ENCODE measurements at regions not wholly inside any gene's neighbourhood (a gene's known extent, or its start where the extent isn't known, plus 50 kb on each side); places are given as distances from the start of the nearest gene placed in this dataset.

GRCh38 chr12:66829660-66830325 is 150.9 kb upstream of the GRIP1 start:
- no peaks in the 10 kb centered on the region for H3K27me3 ChIP-seq
- H3K4me1 ChIP-seq: no peaks in the 10 kb centered on the region
- no peak overlapping the region for H3K4me3 ChIP-seq (ENCODE audit: low read depth, low read length)
- no peak for DNase-seq
- H3K36me3 ChIP-seq: no peaks in the 10 kb centered on the region
- TF ChIP-seq, protein P1, sequence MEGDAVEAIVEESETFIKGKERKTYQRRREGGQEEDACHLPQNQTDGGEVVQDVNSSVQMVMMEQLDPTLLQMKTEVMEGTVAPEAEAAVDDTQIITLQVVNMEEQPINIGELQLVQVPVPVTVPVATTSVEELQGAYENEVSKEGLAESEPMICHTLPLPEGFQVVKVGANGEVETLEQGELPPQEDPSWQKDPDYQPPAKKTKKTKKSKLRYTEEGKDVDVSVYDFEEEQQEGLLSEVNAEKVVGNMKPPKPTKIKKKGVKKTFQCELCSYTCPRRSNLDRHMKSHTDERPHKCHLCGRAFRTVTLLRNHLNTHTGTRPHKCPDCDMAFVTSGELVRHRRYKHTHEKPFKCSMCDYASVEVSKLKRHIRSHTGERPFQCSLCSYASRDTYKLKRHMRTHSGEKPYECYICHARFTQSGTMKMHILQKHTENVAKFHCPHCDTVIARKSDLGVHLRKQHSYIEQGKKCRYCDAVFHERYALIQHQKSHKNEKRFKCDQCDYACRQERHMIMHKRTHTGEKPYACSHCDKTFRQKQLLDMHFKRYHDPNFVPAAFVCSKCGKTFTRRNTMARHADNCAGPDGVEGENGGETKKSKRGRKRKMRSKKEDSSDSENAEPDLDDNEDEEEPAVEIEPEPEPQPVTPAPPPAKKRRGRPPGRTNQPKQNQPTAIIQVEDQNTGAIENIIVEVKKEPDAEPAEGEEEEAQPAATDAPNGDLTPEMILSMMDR (IDR thresholded peaks at IDR 0.05; ENCODE audit: low read depth, low read length): no peak
- no peaks in the 10 kb centered on the region for H3K9me3 ChIP-seq

GRCh38 chr12:66831495-66831894 is 152.6 kb upstream of the GRIP1 start:
- DNase-seq: no peak
- H3K9me3 ChIP-seq: no peaks in the 10 kb centered on the region
- H3K27me3 ChIP-seq: no peaks in the 10 kb centered on the region
- TF ChIP-seq, protein P1 (IDR thresholded peaks at IDR 0.05; ENCODE audit: low read depth, low read length): no peak
- H3K36me3 ChIP-seq: no peaks in the 10 kb centered on the region
- H3K4me3 ChIP-seq (ENCODE audit: low read depth, low read length): no peak overlapping the region
- H3K4me1 ChIP-seq: no peaks in the 10 kb centered on the region

DNA sequence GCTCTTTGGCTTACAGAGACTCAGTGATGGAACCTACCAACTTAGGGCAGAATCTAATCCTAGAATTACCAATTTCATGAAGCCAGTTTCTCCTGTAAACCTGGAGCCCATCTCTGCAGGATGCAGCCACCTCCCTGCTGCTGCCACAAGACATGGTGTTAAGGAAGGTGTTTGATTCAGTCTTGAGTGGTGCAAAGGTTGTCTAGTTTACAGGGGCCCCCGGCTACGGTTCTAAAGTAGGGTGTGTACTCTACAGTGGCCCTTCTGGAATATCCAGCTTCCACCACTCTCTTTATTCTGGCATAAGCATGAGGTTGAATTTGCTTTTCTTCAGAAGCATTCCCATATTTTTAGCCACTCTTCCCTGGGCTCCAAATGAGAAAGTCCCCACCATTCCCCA is 154.1 kb upstream of the GRIP1 start:
- Histone ChIP-seq H3K4me1 (no peaks in the 10 kb centered on the region), H3K36me3 (no peaks in the 10 kb centered on the region), H3K4me3 (ENCODE audit: low read depth, low read length) (no peak overlapping the region), H3K27me3 (no peaks in the 10 kb centered on the region), H3K9me3 (no peaks in the 10 kb centered on the region)
- DNase-seq: no peak
- TF ChIP-seq, protein P1 (IDR thresholded peaks at IDR 0.05; ENCODE audit: low read depth, low read length): no peak

GRCh38 chr12:66836623-66837310 is 157.9 kb upstream of the GRIP1 start:
- H3K4me1 ChIP-seq: no peaks in the 10 kb centered on the region
- no peaks in the 10 kb centered on the region for H3K27me3 ChIP-seq
- TF ChIP-seq, protein P1 (IDR thresholded peaks at IDR 0.05; ENCODE audit: low read depth, low read length): no peak
- H3K4me3 ChIP-seq (ENCODE audit: low read depth, low read length): no peak overlapping the region
- H3K36me3 ChIP-seq: no peaks in the 10 kb centered on the region
- H3K9me3 ChIP-seq: no peaks in the 10 kb centered on the region
- DNase-seq: no peak

DNA sequence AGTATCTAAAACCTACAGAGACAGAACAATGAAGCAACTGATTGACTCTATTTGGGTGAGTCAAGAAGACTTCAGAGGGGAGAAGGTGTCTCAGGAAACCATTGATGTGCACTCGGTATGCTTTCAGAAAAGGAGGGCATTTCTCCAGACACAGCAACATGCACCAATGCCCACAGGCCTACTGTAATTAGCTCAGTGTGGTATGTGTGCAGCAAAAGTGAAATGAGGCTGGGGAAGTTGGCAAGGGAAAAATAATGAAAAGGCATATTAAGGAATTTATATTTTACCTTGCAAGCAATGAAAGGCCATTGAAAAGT is 158.4 kb upstream of the GRIP1 start:
- Histone ChIP-seq H3K36me3 (no peaks in the 10 kb centered on the region), H3K4me3 (ENCODE audit: low read depth, low read length) (no peak overlapping the region), H3K27me3 (no peaks in the 10 kb centered on the region), H3K4me1 (no peaks in the 10 kb centered on the region), H3K9me3 (no peaks in the 10 kb centered on the region)
- DNase-seq: no peak
- TF ChIP-seq, protein P1 (IDR thresholded peaks at IDR 0.05; ENCODE audit: low read depth, low read length): no peak

GRCh38 chr12:66838366-66838765 is 159.5 kb upstream of the GRIP1 start:
- TF ChIP-seq, protein P1 (IDR thresholded peaks at IDR 0.05; ENCODE audit: low read depth, low read length): no peak
- Histone ChIP-seq H3K27me3 (no peaks in the 10 kb centered on the region), H3K4me1 (no peaks in the 10 kb centered on the region), H3K36me3 (no peaks in the 10 kb centered on the region), H3K4me3 (ENCODE audit: low read depth, low read length) (no peak overlapping the region), H3K9me3 (no peaks in the 10 kb centered on the region)
- DNase-seq: no peak
